B cell (primary cell): ENCODE measurements at regions not wholly inside any gene's neighbourhood (a gene's known extent, or its start where the extent isn't known, plus 50 kb on each side); places are given as distances from the start of the nearest gene placed in this dataset.

ENCODE experiments used
- ATAC-seq: fragments of 200-7000 bp; cut with Tn5 transposase; one replicate; pipeline ENCODE4 v1.10.0; 2021; ENCODE audit warnings: low read depth, mild to moderate bottlenecking, moderate number of reproducible peaks, moderate library complexity
- CTCF ChIA-PET: fragments of 350-600 bp; sonication (Branson Sonifier 250); formaldehyde crosslinking; loops from one replicate; lab custom pipeline; 2021; ENCODE audit warnings: antibody characterized with exemption, inconsistent platforms; lab: Charles Lee
- POLR2A ChIA-PET: fragments of 350-600 bp; sonication (Branson Sonifier 250); formaldehyde crosslinking; loops from one replicate; lab custom pipeline; 2021; ENCODE audit warnings: antibody characterized with exemption; lab: Charles Lee
- DNase-seq: peaks from one replicate; pipeline ENCODE4 v3.0.0; 2013
- H2AFZ ChIP-seq: 2 replicates; pipeline ENCODE4 v1.6.1; 2012; ENCODE audit warnings: mild to moderate bottlenecking, low read depth, low read length; ENCODE audit not compliant: insufficient read depth, poor library complexity, severe bottlenecking
- H3K27ac ChIP-seq, 2 donors: 1 replicate in 1 of 2; 2 replicates in 1 of 2; pipeline ENCODE4 v1.5.1; 2012 to 2013; ENCODE audit warnings: low read length in 2 of 2, mild to moderate bottlenecking in 2 of 2, moderate library complexity in 1 of 2
- H3K27me3 ChIP-seq, 4 experiments: fragments of 200-600 bp in 1 of 4; sonication (generic) in 1 of 4; replicated peaks in 1 of 4; 1 replicate in 2 of 4; 2 replicates in 2 of 4; pipeline versions ENCODE4 v1.6.1 to v1.7.0; 2013 to 2016; ENCODE audit warnings: low read length in 3 of 4, mild to moderate bottlenecking in 2 of 4, mixed read lengths in 1 of 4, moderate library complexity in 1 of 4; ENCODE audit not compliant: insufficient read depth in 4 of 4, control insufficient read depth in 3 of 4; ENCODE audit errors: control extremely low read depth in 1 of 4
- H3K36me3 ChIP-seq, 2 experiments: replicated peaks in 1 of 2; 1 replicate in 1 of 2; 2 replicates in 1 of 2; pipeline versions ENCODE4 v1.6.1 to v1.7.1; 2013; ENCODE audit warnings: low read length in 1 of 2; ENCODE audit not compliant: insufficient read depth in 2 of 2, control insufficient read depth in 1 of 2; ENCODE audit errors: control extremely low read depth in 1 of 2, extremely low read depth in 1 of 2
- H3K4me1 ChIP-seq, 2 donors: fragments of 200-600 bp in 1 of 2; sonication (generic) in 1 of 2; 1 replicate in 1 of 2; 2 replicates in 1 of 2; pipeline versions ENCODE4 v1.5.1 to v1.6.1; 2013 to 2017; ENCODE audit warnings: low read length in 2 of 2; ENCODE audit not compliant: control insufficient read depth in 2 of 2, insufficient read depth in 2 of 2
- H3K4me2 ChIP-seq: replicated peaks from 2 replicates; pipeline ENCODE3; 2012; ENCODE audit warnings: mild to moderate bottlenecking, low read depth, low read length; ENCODE audit not compliant: poor library complexity, severe bottlenecking
- H3K4me3 ChIP-seq, 5 experiments: fragments of 200-600 bp in 1 of 5; sonication (generic) in 1 of 5; 1 replicate in 3 of 5; 2 replicates in 2 of 5; pipeline versions ENCODE4 v1.5.1 to v1.7.0; 2011 to 2016; ENCODE audit warnings: low read length in 4 of 5, mild to moderate bottlenecking in 4 of 5, low read depth in 2 of 5, control low read depth in 1 of 5, moderate library complexity in 1 of 5; ENCODE audit not compliant: insufficient read depth in 1 of 5; ENCODE audit errors: control extremely low read depth in 1 of 5, extremely low read depth in 1 of 5
- H3K79me2 ChIP-seq: fragments of 200-600 bp; sonication (generic); one replicate; pipeline ENCODE4 v1.6.0; 2016; ENCODE audit warnings: low read length; ENCODE audit not compliant: control insufficient read depth, insufficient read depth
- H3K9ac ChIP-seq: fragments of 200-600 bp; sonication (generic); 2 replicates; pipeline ENCODE4 v1.6.1; 2017; ENCODE audit warnings: mild to moderate bottlenecking, low read length, moderate library complexity
- H3K9me3 ChIP-seq, 3 donors: one replicate each; pipeline versions ENCODE4 v1.6.1 to v1.7.1; 2013; ENCODE audit warnings: low read length in 2 of 3; ENCODE audit not compliant: control insufficient read depth in 2 of 3, insufficient read depth in 1 of 3; ENCODE audit errors: control extremely low read depth in 1 of 3
- H4K20me1 ChIP-seq: 2 replicates; pipeline ENCODE4 v1.6.0; 2012; ENCODE audit warnings: mild to moderate bottlenecking, low read length; ENCODE audit not compliant: insufficient read depth, control insufficient read depth, poor library complexity, severe bottlenecking
- H3K27ac Mint-ChIP-seq: one replicate; pipeline ENCODE4 v1.8.0; 2021; ENCODE audit warnings: mixed read lengths
- H3K27me3 Mint-ChIP-seq: one replicate; pipeline ENCODE4 v1.8.0; 2021; ENCODE audit warnings: mixed read lengths
- H3K4me1 Mint-ChIP-seq: one replicate; pipeline ENCODE4 v1.8.0; 2021; ENCODE audit warnings: mixed read lengths
- H3K4me3 Mint-ChIP-seq: one replicate; pipeline ENCODE4 v1.8.0; 2021; ENCODE audit warnings: mixed read lengths
- H3K9me3 Mint-ChIP-seq: one replicate; pipeline ENCODE4 v1.8.0; 2022; ENCODE audit warnings: mixed read lengths; ENCODE audit not compliant: insufficient read depth
- CTCF ChIP-seq: fragments of 200-600 bp; IDR thresholded peaks from one replicate; pipeline ENCODE4 v1.8.0; 2022; ENCODE audit warnings: antibody characterized with exemption, mild to moderate bottlenecking
- EZH2 ChIP-seq: IDR thresholded peaks from 2 replicates; pipeline ENCODE4 v1.6.1; 2012; ENCODE audit warnings: borderline replicate concordance, low read depth, mild to moderate bottlenecking, moderate library complexity, low read length; ENCODE audit not compliant: insufficient read depth, poor library complexity, severe bottlenecking
- WGBS: methylation state at CpG from one replicate; pipeline ENCODE4 v1.1.5; 2013; ENCODE audit warnings: missing lambda C conversion rate; ENCODE audit not compliant: insufficient coverage; 5-methylcytosine and 5-hydroxymethylcytosine counted together
- intact Hi-C: fragments of 100-400 bp; cut with micrococcal nuclease; formaldehyde crosslinking; loops from one replicate; pipeline ENCODE4 v1.10.0; 2022

- no peaks in the 10 kb centered on the region for H3K4me1 Mint-ChIP-seq
- no peaks in the 10 kb centered on the region for H3K9me3 Mint-ChIP-seq
- Histone ChIP-seq H3K36me3 (no peaks in the 10 kb centered on the region), H3K27me3 (peaks cover 0 to 2% (median 0%) of the 10 kb centered on the region in 4 experiments), H3K4me2 (no peak overlapping the region), H3K4me1 (no peaks in the 10 kb centered on the region), H3K9me3 (peaks cover 0 to 12% (median 0%) of the 10 kb centered on the region in 3 donors), H3K79me2 (no peaks in the 10 kb centered on the region), H3K4me3 (no peak overlapping the region), H2AFZ (no peak overlapping the region), H3K27ac (no peak overlapping the region), H4K20me1 (no peaks in the 10 kb centered on the region), H3K9ac (no peak overlapping the region)
- no peak overlapping the region for H3K4me3 Mint-ChIP-seq
- intact Hi-C loops, result no loop called here
- ATAC-seq (no peak), DNase-seq (no peak)
- H3K27ac Mint-ChIP-seq, result no peak overlapping the region
- ChIA-PET CTCF (no interaction called here), POLR2A (no interaction called here)
- no peak for TF ChIP-seq EZH2
- TF ChIP-seq CTCF, result no peak
- 48% methylated on average over 4 of the region's 4 CpGs for WGBS
- no peaks in the 10 kb centered on the region for H3K27me3 Mint-ChIP-seq
Measured at GRCh38 chr16:73289232-73289631, 241.3 kb upstream of the ZFHX3 start.

GRCh38 chr16:73288520-73288919, 240.6 kb upstream of the ZFHX3 start:
- Histone ChIP-seq H3K27me3 (peaks cover 0 to 2% (median 0%) of the 10 kb centered on the region in 4 experiments), H3K4me1 (no peaks in the 10 kb centered on the region), H3K9me3 (peaks cover 0 to 12% (median 0%) of the 10 kb centered on the region in 3 donors), H3K27ac (no peak overlapping the region), H3K79me2 (no peaks in the 10 kb centered on the region), H3K4me3 (no peak overlapping the region), H3K4me2 (no peak overlapping the region), H4K20me1 (no peaks in the 10 kb centered on the region), H3K9ac (no peak overlapping the region), H2AFZ (no peak overlapping the region), H3K36me3 (no peaks in the 10 kb centered on the region)
- no peak overlapping the region for H3K4me3 Mint-ChIP-seq
- H3K27ac Mint-ChIP-seq, result no peak overlapping the region
- DNase-seq (no peak), ATAC-seq (no peak)
- intact Hi-C loops, result no loop called here
- no peaks in the 10 kb centered on the region for H3K27me3 Mint-ChIP-seq
- TF ChIP-seq CTCF (no peak), EZH2 (no peak)
- ChIA-PET POLR2A (no interaction called here), CTCF (no interaction called here)
- H3K9me3 Mint-ChIP-seq, result no peaks in the 10 kb centered on the region
- no peaks in the 10 kb centered on the region for H3K4me1 Mint-ChIP-seq
- WGBS, result 94% methylated on average over 13 of the region's 21 CpGs
